Epithelial cell of prostate (primary cell): ENCODE measurements at regions not wholly inside any gene's neighbourhood (a gene's known extent, or its start where the extent isn't known, plus 50 kb on each side); places are given as distances from the start of the nearest gene placed in this dataset.

ENCODE experiments used
- DNase-seq: peaks from one replicate; pipeline ENCODE4 v3.0.0-alpha.2; 2011; ENCODE audit warnings: low read depth, low spot score
- H3K27ac ChIP-seq: fragments of 450-650 bp; 2 replicates; pipeline ENCODE4 v1.5.1; 2017; ENCODE audit warnings: mild to moderate bottlenecking

DNA sequence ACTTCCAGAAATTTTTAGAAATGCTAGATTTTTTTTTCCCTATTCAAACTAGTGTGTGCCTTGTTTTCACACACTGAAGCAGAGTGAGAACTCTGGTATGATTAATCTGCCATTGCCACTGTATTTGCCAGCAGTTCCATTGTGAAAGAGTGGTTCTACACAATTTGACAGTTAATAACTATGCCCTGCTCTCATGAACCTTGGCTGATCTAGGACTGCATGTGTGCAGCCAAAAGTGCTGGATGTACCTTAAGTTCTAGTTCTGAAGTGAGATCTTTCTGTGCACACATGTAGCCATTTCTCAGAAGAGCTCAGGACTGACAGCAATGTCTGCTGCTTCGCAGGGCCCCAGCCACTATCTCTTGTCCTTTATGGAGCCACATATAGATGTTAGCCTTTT lies 328.2 kb upstream of the SPRY2 start:
- H3K27ac ChIP-seq: no peak overlapping the region
- no peak for DNase-seq

DNA sequence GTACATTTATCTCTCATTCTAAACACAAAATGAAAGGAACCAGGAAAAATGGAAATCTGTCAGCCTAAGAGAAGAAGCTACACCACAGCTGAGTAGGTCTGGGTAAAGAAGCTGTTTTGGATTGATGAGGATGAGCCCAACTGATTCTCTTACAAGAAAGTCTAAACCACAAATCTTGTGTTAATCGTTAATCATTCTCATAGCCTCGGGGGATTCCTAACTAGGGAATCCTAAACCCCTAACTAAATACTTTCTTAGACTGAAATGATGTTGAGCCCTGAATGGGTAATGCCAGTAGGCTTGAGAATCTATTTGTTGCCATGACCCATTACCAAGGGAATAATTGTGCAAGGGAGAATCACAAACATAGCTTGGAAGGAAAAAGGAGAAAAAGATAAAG lies 327.5 kb upstream of the SPRY2 start:
- no peak overlapping the region for H3K27ac ChIP-seq
- DNase-seq: no peak

DNA sequence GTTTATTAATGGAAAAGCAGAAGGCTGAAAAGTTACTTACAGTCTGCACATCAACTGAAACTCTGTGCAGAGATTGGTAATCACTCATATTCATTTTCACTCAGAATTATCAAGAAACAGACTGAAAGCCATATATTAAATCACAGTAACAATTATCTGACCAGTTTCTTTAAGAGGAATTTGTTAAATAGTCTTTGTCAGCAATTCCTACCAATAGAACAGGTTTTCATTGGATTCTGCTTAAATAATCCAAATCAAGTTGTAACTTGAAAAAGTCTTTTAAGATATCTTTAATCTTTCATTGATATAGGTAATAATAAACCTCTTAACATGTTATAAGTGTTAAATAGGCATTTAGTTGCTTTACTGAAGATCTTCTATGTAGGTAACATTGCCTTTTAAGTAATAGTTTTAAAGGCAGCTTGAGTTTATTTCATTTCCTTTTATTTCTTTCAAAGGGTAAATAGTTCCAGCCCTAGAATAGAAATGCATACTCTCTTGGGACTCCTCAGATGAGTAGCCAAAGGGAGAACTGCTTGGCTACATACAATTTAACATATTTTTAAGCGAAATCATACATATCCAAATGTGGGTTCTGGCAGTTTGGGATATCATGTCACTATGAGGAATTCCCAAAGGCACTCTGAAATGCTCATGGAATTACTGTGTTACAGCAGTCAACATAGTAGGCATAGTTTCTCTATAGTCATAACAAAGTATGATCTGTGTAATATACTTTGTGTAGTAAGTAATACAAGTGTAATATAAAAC lies 326.0 kb upstream of the SPRY2 start:
- DNase-seq: no peak

DNA sequence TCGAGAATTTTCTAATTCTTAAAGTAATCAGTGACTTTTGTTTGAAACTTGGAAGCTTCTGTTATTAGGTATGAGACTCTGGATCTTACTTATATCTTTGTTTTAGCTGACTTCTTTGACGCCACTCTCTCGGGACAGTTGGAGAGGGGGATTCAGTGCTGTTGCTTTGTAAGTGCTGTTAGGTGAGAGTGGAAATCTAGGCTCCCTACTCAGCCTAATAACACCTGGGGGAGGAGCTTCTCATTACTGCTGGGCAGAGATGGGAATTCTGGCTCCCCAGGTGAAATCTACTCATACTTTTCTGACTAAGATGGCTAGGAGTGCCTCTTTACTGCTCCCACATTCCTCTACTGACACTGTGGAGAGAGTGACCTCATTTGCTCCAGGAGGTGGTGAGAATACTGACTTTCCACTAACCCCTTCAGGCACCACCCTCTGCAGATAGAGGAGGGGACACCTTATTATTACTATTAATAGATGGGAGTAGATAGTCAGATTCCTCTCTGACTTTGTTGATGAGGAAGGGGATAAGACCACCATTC lies 324.9 kb upstream of the SPRY2 start:
- H3K27ac ChIP-seq: no peak overlapping the region
- DNase-seq: no peak

More for the DNA sequence above, 326.0 kb upstream of the SPRY2 start:
- no peak overlapping the region for H3K27ac ChIP-seq

DNA sequence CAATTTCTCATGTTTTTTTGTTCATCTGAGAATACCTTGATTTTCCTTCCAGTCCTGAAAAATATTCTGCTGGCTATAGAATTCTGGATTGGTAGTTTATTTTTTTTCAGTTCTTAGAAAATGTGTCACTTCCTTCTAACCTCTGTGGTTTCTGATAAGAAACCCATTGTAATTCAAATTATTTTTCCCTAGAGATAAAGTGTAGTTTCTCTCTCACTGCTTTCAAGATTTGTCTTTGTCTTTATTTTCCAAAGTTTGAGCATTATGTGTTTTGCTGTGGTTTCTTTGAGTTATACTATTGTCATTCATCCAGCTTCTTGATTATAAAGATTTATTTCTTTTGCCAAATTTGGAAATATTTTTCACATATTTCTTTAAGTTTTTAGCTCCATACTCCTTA lies 324.0 kb upstream of the SPRY2 start:
- no peak for DNase-seq
- H3K27ac ChIP-seq: no peak overlapping the region

DNA sequence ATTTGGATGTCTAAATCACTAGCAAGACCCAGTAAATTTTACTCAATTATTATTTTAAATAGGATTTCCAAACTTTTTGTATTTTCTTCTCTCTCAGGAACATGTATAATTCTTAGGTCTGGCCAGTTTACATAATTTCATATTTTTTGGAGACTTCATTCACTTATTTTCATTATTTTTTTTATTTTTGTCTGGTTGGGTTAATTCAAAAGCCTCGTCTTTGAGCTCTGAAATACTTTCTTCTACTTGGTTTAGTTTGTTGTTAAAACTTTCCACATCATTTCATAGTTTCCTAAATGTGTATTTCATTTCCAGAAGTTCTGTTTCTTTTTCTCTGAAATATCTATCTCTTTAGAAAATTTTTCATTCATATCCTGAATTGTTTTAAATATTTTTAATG lies 322.9 kb upstream of the SPRY2 start:
- DNase-seq: no peak
- no peak overlapping the region for H3K27ac ChIP-seq

DNA sequence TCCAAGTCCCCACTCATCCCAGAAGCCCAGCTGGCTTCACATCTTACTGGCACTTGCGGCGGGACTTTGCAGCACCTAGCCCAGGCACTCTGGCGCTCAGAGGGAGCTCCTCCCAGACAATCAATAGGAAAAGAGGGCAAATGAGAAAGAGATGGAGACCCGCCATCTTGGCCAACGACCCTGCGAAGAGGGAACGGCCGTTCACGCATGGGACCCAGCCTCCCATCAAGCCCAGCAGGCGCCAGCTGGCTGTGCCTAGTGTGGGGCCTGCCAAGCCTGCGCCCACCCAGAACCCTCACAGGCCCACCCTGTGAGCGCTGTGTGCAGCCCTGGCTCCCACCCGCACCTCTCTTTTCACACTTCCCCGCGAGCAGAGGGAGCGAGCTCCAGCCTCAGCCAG lies 317.8 kb upstream of the SPRY2 start:
- H3K27ac ChIP-seq: no peak overlapping the region
- DNase-seq: no peak

DNA sequence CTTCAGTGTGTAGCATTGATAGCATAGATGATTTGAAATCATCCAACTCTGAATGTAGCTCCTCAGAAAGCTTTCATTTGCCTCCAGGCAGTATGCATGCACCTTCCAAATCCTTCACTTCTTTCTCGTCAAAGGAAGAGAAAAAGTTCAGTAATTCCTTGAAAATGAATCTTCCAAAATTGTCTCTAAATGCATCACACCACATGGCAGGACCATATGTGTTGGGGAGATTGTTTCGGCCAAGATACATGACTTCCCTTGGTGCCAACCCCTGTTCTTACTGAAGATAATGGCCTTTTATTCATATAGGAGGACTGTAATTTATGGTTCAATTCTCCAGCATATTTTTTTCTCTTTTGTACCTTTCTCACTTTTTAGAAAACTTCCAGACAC lies 315.6 kb upstream of the SPRY2 start:
- no peak overlapping the region for H3K27ac ChIP-seq
- DNase-seq: no peak

DNA sequence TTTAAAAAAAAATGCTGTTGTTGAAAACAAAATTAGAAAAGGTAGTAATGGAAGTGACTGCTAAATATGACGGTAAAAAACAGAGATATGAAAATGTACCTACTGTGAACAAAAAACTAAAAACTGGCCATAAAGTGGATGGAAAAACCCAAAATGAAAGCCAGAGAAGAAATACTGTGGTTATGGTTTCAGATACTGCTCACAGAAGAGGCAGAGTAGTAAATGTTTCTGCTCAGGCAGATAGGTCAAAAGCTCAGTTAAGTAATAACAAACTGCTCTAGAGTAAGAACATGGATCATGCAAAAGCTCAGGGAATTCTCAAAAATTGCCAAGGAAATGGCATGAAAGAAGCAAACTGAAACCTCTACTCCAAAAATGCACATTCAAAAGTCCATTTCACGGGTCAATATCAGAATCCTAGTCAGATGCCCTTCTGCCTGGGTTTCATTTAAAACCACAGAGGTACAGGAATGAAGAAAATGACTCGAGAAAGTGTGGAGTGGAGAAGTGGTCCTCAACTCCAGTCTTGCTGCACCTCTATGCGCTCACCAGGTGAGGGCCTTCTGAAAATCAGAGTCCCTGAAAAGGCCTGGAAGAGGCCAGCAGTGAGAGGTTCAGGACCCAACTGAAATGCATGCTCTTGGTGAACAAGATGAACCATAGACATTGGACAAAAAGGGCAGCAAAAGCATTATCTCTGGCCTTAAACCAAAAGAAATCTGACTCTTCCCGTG lies 315.0 kb upstream of the SPRY2 start:
- DNase-seq: no peak
- no peak overlapping the region for H3K27ac ChIP-seq

DNA sequence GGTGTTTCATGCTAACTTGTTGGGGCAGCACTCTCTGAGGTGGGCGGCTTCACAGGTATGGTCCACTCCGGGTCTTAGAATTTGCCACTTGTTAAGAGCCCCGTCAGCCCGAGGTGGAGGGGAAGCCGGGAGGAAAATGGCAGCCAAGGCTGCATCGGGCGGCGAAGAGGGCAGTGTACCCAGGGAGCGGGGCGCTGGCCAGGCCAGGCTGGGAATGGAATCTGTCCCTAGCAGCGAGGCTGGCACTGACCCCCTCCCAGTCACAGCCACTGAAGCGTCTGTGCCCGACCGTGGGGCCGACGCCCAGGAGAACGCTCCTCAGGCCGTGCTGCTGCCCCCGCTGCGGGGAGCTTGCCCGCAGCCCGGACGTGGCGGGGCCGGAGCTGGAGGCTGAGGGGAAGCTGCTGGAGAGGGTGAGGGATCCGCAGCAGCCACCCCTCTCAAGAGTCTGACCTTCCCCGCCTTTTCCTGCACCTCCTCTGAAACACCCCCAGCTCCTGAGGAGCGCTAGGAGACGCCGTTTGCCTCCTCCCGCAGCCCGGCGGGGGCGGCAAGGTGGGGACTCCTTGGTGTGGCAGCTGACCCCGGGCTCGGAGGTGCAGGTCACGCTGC lies 313.8 kb upstream of the SPRY2 start:
- H3K27ac ChIP-seq: no peak overlapping the region
- no peak for DNase-seq

DNA sequence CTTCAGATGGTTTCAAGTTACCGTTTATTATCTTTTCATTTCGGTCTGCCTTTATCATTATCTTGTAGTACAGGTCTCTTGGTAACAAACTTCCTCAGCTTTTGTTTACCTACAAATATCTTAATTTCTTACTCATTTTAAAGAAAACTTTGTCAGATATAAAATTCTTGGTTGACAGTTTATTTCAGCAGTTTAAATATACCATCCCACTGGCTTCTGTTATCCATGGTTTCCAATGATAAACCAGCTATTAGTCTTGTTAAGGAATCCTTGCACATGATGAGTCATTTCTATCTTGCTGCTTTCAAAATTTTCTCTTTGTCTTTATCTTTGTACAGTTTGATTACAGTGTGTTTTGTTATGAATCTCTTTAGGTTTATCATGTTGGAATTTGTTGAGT lies 308.3 kb upstream of the SPRY2 start:
- H3K27ac ChIP-seq: no peak overlapping the region
- no peak for DNase-seq

DNA sequence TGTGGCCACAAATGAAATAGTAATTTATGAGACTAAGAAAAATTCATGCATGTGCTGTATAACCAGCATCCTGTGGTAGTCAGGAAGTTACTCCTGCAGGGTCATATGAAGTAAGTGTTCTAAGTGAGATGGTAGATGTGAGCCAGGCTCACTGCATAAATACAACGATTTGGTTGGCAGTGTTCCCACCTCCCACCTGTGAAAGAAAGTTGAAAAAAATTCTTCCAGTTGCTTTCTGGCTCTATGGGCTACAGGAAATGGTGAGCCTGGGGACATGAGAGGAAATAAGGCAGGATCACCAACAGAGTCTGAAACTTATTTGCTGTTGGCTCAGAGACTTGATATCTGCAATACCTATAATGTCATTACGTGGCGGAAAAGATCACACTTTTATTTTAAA lies 301.7 kb upstream of the SPRY2 start:
- H3K27ac ChIP-seq: no peak overlapping the region
- DNase-seq: no peak

DNA sequence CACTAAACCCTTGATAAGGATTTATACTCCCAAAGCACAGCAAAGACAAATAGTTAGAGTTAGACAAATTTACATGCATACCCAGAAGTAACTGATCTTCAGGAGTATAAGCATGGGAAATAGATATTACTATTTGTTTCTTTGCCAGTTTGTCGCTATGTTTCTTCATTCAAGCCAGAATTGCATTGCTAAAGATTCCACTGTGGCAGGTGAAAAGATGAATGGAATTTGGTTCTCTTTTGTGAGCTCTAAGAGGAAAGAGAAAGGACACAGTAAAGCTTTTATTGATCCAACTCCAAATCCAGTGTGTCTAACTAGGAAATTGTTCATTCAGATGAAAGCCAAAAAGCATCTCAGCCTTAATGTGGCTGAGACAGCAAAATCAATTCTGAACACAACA lies 292.3 kb upstream of the SPRY2 start:
- DNase-seq: no peak
- no peak overlapping the region for H3K27ac ChIP-seq

DNA sequence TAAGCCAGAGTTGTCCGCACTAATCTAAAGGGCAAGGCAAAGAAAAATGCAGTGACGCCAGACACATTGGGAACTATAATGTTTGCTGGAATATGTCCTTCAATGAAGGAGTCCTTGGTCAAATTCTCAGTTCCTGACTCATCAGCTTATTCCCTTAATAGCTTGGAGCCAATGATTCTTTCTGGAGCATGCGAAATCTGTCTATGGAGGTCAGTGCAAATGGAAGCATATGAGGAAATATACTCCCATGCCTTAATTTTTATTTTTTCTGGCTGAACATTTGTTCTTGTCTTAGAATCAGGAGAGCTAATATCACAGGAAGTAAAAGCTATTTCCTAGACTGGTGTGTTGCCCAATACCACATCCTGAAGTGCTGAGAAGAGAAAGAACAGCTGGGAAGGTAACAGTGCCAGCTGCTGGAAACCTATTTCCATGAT lies 289.8 kb upstream of the SPRY2 start:
- DNase-seq: no peak

DNA sequence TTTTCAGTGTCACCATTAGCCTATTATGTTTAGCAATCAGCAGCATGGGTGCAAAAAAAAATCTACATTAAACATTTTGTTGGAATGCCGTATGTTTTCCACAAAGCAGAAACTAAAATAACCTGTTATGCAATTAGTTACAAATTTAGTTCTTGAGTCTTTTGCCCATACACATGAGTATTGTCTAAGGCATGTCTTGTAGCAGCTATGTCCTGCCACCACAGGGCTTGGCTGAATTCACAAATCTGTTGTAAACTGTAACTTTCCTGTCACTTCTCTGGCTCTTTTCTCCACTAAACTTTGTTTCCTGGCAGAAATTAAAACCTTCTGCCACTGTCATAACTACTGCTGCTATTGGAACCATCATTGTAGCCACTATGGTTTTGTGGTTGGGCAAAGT lies 277.9 kb upstream of the SPRY2 start:
- no peak for DNase-seq

More for the DNA sequence above, 289.8 kb upstream of the SPRY2 start:
- no peak overlapping the region for H3K27ac ChIP-seq

DNA sequence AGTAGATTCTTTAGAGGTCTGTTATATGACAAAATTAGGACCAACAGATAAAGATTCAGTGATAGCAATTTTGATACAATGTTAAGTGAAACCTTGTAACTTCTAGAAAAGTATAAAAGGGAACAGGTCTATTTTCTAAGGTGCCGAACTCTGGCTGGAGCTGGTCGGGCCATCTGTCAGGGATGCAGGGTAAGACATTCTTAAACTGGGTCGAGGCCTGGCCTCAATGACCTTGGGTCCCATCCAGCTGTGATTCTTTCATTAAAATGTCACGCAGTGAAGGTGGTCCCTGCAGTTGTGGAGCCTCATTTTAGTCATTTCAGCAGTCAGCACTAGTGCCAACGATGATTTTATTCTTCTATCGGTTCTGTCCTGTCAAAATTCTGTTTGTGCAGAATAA lies 271.9 kb upstream of the SPRY2 start:
- DNase-seq: no peak
- no peak overlapping the region for H3K27ac ChIP-seq

More for the DNA sequence above, 277.9 kb upstream of the SPRY2 start:
- no peak overlapping the region for H3K27ac ChIP-seq

DNA sequence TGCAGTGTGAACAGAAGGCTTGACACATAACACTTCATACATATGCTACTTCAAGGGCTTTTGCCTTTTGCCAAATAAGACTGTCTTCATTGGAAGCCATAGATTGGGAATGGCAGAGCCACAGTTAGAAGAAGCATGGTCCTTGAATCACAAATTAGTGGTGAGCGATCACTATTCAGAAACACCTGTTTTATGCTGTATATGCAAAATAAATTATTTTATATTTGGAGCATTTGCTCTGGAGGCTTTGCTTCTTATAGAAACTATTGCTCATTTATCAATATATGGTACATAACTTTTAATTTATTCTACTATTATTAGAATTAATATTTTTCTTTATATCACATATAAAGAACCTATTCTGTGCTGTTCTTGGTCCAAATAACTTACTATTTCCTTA lies 270.4 kb upstream of the SPRY2 start:
- no peak for DNase-seq

DNA sequence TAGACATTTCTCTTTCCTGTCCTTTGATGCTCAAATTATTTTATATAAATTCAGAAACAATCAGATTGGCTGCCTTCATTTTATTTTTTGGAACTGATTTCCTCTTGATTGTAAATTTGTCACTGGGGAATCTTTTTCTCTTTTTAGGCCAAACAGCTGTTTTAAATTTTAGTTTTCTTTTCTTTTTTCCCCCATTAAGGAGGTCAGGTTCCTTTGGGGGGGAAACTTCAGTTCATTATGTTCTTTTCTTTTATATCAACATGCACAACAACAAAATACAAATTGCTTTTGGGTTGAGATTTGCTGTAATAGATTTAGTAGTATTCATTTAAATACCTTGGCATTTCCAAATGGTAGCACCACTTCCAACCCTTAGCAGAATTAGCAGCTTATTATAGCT lies 264.8 kb upstream of the SPRY2 start:
- H3K27ac ChIP-seq: no peak overlapping the region
- no peak for DNase-seq

More for the DNA sequence above, 270.4 kb upstream of the SPRY2 start:
- H3K27ac ChIP-seq: no peak overlapping the region

DNA sequence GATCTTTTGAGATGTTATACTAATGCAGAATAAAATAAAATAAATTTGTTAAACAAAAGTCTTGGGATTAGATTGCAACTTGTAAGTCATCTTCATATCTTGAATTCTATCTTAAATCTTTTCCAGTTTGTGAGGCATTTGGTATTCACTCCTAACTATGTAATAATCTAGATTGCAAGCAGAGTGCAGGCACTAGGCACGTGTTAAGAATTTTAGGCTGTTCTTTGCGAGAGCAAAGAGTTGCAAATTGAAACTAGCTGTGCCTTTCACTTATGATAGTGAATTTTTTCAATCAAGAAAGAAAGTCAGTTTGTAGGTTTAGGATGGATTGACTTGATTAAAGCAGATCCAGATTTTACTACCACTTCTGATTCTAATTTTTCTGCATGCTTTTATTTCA lies 264.1 kb upstream of the SPRY2 start:
- no peak for DNase-seq
- H3K27ac ChIP-seq: no peak overlapping the region

DNA sequence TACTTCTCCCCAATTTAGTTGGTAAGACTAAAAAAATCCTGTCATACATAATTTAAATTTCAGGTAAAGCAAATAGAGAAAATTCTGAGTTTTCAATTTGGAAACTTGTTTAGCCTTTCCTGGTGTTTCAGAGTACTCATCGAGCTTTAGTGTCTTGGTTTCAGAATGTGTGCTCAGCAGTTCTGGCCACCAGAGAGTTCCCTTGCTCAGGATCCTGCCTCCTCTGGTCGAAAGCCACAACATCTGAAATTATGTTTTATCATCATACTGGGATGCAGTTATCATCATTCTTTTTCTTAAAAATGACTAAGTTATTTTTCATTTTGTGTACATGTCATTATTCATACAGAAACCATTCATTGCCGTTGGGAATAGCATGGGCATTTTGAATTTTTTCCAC lies 263.2 kb upstream of the SPRY2 start:
- no peak for DNase-seq
- H3K27ac ChIP-seq: no peak overlapping the region

DNA sequence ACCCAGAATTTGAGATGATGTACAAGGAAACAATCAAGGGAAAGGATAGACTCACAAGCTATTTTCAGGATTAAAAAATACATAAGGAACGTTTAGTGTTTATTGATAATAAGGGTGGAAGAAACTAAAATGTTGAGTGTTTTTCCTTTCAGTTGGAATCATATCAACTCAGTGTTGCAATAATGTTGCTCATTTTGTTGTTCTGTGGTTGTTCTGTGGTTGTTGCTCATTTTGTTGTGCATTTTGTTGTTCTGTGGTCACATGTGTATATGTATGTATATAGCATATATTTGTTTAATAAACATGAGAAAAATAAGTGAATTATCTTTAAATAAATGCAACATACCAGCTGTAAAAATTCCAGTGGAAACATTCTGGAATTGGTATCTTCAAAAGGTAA lies 262.4 kb upstream of the SPRY2 start:
- DNase-seq: no peak
- H3K27ac ChIP-seq: no peak overlapping the region
